ENCODE measurements at regions not wholly inside any gene's neighbourhood (a gene's known extent, or its start where the extent isn't known, plus 50 kb on each side); places are given as distances from the start of the nearest gene placed in this dataset.
A peak's percentile ranks its signal among the peaks of the same experiment; 100 is the strongest.

DNA sequence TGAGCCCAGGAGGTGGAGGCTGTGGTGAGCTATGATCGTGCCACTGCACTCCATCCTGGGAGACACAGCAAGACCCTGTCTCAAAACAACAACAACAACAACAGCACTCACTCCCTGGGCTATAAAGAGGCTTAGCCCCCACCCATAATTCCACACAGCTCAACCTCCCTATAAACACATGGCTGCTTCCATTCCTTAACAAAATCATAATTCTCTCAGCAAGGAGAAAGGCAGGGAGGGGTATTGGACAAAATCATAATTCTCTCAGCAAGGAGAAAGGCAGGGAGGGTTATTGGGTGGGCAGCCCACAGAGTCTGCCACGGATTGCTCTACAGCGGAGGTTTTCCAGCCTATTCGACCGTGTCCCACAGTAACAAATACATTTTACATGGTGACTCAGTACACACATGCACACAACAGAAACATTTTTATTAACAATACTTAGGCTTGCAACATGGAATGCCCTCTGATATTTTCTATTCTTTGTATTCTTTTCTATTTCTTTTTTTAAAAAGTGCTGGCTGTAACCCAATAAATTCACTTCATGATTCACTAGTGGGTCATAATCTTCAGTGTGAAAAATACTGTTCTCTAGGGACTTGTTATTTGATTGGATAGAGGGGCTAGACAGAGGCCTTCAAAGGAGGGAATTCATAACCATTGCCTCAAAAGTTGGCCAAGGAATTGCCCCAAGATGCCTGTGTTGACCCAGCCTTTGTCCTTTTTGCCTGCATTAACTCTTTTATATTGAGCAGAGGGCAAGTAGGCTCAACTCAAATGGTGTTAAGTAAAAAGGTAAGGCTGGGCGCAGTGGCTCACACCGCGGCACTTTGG, 50.6 kb upstream of the ZMYND8 start:
- peak; percentile 13 for DNase-seq

DNA sequence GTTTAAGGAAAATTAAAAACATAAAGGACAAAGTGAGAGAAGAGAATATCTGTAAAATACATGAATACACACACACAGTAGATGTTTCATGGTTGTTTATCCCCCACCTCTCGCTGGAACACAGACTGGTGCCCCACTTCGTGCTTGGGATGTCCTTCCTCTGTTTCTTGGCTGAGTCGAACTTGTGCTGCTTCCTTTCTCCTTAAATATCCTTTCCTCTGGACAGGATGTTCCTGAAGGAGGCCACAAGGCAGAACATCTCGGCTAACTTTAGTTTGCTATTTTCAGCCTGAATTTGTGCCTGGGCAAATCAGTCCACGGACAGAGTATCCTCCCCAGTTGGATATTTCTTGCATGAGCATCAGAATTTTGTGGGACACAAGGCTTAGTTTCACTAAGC, 54.7 kb upstream of the ZMYND8 start:
- DNase-seq: no peak

DNA sequence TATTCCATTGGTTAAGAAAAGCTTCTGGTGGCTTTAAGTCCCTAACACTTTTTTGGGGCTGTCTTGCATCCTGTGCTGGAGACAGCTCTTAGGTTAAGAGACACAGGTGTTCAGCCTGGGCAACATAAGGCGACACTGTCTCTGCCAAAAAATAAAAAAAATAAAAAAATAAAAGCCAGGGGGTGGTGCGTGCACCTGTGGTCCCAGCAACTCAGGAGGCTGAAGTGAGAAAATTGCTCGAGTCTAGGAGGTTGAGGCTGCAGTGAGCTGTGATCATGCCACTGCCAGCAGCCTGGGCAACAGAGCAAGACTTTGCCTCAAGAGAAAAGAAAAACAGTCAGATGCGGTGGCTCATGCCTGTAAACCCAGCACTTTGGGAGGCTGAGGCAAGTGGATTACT, 55.6 kb upstream of the ZMYND8 start:
- no peak for DNase-seq

DNA sequence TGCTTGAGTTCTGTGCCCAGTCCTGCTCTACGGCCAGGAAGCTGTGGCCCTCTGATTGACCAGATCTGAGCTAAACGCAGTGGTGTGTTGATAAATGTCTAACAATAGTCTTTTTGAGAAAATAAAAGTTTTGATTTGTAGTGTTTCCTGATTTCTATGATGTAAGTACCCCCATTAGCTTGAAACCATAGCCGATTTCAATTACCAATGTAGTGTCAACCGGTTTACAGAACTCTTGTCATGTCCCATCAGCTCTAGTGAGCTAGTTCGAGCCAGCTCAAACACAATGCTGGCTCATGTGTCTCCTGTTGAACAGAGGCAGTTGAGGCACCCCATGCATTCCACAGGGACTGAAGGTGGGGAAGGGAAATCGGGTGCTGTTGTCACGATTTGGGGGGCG, 56.7 kb upstream of the ZMYND8 start:
- no peak for DNase-seq

DNA sequence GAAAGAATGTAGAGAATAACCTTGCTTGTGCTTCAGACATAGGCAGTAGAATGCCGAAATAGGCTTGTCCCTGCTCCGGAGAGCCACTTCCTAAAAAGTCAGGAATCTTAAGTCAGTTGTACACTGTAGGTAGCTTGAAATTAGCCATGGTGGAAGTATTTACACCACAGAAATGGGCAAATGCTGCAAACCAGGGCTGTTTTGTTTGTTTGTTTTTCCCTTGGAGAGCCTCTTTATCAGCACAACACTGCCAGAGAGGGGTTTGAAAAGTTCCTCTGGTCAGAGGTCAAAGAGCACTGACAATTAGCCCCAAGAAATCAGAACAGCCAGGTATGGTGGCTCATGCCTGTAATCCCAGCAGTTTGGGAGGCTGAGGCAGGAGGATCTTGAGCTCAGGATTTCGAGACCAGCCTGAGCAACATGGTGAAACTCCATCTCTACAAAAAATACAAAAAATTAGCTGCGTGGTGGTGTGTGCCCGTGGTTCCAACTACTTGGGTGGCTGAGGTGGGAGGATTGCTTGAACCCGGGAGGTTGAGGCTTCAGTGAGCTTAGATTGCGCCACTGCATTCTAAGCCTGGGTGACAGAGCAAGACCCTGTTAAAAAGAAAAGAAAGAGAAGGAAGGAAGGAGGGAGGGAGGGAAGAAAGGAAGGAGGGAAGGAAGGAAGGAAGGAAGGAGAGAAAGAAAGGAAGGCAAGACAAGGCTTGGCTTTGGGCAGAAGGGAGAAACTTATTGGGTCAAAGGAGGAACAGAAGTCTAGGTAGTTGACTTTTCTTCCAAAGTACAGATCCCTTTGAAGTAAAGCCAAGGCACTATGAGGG, 61.0 kb upstream of the ZMYND8 start:
- DNase-seq: no peak

DNA sequence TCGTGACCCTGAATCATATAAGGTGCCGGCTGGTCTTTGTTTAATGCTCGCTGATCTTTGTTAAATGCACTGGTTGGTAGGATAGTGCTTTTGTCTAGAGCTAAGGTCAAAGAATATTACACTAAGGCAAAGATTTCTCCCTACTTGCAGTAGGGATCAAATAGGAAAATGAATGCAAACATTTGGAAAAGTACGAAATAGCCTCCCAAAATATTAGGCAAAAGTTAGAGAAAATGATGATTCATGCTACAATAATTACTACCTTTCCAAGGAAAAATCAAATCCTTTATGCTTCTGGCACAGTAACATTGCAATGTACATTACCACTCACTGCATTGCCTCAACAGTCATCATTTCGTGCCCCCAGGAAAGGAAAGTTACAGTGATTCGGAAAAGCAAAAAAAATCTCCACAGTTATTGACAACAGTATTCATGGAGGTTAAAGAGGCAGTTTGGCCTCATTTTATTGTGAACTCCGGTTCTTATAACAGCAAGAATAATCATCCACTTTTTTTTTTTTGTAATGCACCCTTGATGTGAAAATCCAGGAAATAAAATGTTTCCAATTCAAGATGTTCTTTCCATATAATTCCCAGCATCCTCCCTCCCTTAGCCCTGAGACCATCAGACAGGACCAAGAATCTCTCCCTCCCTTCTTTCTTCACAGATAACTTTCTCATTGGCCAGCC, 61.7 kb upstream of the ZMYND8 start:
- DNase-seq: no peak

DNA sequence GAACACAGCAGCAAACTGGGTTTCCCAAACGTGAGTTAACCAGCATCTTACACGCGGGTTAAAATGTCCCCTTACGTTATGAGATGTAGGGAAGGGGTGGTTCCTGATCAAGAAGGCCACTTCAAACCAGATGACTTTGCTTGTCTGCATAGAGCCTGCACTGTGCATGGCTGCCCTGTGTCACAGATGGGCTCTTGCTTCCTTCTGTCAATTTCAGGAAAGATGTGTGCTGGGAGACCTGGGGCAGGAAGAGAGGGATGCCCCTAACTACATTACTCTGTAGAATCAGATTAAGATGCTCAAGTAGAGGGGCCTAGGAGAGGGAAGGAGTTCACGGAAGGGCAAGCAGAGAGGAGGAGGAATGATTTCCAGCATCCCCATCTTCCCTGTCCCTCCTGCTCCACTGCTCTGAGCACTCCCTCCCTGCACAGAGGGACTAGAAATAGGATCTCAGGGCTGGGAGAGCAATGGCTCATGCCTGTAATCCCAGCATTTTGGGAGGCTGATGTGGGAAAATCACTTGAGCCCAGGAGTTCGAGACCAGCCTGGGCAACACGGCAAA, 63.5 kb upstream of the ZMYND8 start:
- DNase-seq: no peak

DNA sequence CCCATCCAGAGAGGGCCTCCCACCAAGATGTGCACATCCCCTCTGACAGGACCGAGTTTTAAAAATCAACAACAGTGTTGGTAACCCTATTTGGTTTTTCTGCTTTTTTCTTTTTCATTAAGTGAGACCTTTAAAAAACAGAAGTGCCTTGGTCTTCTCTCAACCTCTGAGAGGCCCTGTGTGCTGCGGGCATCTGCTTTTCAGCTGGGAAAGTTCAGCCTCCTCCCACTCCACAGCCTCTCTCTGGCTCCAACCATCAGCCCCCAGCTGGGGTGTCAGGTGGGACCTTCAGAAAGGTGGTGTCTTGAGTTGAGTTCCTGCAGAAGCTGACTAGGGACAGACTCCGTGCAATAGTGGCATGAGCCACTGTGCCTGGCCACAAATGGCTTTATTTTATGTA, 64.6 kb upstream of the ZMYND8 start:
- no peak for DNase-seq

DNA sequence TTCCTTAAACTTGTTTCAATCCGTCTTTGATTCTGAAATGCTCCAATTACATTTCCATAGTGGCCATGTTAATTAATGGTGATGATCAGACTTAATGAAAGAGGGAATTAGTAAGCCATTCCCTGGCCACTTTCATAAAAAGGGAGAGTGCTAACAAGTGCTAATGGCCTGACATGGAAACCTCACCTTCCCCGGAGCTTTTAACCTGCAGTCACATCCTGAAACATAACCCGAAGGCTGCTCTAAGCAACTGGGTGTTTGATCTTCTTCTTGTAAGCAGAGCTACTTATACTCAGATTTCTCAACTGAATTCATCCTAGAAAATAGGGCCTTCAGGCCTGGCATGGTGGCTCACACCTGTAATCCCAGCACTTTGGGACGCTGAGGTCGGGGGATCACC, 67.1 kb upstream of the ZMYND8 start:
- DNase-seq: no peak

DNA sequence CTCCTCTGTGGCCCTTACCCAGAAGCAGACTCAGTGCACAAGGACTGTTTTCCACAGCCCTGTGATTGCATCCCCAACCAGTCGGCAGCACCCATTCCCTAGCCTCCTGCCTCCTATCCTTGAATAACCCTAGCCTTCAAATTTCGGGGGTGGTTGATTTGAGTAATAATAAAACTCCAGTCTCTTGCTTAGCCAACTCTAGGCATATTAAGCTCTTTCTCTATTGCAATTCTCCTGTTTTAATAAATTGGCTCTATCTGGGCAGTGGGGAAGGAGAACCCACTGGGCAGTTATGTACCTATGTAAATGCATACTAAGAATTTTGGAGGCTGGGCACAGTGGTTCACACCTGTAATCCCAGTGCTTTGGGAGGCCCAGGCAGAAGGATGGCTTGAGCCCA, 70.6 kb upstream of the ZMYND8 start:
- DNase-seq: no peak

DNA sequence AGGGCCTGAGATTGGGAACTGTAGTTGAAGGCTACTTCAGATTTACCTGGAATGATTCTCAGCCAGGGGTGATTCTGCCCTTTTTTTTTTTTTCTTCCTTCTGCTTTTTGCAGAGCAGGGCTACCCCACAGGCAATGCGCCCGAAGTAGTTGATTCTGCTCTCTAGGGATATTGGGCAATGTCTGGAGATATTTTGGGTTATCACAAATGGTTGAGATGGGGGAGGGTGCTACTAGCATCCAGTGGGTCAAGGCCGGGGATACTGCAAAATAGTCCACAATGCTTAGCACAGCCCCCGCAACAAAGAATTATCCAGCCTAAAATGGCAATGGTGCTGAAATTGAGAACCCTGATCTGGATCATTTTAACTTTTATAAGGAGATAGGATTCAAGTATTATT, 71.2 kb upstream of the ZMYND8 start:
- no peak for DNase-seq

DNA sequence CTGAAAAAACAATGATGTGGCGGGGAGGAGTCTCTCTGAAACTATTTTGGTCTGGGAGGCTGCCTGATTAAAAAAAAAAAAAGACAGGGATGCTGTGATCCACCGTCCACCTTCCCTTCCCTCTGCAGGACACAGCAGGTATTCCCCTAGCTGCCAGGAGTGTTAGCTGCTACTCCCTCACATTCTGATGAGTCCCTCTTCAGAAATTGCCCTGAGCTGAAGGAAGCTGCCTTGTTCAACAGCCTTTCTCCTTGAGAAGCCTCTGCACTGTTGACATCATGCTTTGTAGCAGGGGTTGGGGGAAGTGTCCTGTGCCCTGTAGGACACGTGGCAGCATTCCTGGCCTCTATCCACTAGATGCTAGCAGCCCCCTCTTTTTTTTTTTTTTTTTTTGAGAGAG, 71.7 kb upstream of the ZMYND8 start:
- DNase-seq: no peak

DNA sequence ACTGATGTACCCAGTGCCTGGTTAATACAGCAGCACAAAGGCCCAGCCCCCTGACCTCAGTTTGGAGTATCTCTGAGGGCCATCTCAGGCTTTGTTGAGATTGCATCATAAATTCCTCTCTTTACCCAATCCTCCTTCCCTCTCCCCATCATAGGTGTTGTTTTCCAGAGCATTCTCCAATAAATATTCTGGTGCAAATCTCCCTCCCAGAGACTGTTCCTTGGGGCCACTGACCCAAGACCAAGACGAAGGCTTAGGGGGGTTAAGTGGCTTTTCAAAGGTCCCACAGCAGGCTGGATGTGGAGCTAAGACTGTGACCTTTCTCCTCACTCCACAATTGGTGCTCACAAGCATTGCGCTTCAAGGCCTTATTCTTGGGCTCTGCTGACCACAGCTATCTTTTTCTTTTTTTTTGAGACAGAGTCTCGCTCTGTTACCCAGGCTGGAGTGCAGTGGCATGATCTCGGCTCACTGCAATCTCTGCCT, 72.4 kb upstream of the ZMYND8 start:
- DNase-seq: no peak

DNA sequence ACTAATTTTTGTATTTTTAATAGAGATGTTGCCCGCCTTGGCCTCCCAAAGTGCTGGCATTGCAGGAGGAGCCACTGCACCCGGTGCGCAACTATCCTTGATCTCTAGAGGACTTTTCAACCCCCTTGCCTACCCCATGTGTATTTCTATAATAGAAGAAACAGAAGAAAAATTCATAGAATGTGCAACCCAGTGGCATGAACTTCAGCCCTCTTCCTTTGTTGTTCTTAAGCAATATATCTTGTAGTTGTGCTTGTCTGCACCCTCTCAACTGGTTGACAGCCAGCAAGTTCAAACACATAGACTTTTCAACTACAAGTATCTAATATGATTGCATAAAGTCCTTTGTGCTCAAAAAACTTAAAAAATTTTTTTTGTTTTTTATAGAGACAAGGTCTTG, 72.3 kb upstream of the NCOA3 start:
- DNase-seq: no peak

DNA sequence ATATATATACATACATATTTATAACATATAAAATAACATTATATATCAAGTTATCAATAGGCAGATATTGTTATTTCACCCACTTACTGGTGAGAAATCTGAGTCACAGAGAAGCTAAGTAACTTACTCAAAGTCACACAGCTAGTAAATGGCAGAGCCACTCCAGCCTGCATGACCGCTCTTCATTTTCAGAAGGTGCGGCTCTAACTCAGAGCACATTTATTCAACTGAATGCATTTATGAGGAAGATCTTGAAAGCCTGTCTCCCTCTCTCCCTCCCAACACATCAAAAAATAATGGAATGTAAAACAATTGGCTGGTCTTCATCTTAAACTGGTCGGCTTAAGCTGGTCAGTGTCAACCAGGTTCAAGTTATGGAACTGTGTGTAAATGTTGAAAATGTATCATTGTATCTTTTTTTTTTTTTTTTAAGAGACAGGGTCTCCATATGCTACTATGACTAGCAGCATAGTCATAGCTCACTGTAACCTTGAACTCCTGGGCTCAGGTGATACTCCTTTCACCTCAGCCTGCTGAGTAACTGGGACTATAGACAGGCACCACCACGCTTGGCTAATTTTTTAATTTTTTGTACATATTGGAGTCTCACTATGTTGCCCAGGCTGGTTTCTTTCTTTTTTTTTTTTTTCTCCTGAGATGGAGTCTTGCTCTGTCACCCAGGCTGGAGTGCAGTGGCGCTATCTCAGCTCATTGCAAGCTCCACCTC, 70.7 kb upstream of the NCOA3 start:
- no peak for DNase-seq

DNA sequence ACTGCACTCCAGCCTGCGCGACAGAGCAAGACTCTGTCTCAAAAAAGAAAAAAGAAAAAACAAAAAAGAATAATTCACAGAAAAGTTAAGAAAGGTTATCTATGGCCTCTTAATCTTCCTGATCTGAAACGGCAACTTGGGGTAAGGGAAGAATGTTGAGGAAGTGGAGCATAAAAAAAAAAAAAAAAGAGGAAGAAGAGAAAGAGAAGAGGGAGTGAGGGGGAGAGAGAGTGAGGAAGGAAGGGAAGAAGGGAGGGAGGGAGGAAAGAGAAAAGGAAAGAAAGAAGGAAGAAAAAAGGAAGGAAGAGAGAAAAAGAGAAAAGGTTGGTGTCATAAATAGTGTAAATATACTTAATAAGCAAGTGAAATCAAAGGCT, 68.9 kb upstream of the NCOA3 start:
- DNase-seq: no peak

DNA sequence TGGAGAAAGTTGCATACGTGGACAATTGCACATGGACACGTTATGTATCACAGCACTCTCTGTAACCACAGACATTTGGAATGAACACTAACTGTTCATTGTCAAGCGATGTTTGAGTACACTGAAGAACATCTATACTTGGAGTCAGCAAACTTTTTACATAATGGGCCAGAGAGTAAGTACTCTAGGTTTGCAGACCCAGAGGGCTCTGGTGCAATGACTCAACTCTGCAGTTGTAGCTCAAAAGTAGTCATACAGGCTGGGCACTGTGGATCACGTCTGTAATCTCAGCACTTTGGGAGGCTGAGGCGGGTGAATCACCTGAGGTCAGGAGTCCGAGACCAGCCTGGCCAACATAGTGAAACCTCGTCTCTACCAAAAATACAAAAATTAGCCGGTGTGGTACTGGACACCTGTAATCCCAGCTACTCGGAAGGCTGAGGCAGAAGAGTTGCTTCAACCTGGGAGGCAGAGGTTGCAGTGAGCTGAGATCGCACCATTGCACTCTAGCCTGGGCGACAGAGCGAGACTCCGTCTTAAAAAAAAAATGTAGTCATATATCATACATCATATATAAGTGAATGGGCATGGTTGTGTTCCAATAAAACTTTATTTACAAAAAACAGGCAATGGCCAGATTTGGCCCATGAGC, 67.4 kb upstream of the NCOA3 start:
- peak; percentile 84 for DNase-seq

DNA sequence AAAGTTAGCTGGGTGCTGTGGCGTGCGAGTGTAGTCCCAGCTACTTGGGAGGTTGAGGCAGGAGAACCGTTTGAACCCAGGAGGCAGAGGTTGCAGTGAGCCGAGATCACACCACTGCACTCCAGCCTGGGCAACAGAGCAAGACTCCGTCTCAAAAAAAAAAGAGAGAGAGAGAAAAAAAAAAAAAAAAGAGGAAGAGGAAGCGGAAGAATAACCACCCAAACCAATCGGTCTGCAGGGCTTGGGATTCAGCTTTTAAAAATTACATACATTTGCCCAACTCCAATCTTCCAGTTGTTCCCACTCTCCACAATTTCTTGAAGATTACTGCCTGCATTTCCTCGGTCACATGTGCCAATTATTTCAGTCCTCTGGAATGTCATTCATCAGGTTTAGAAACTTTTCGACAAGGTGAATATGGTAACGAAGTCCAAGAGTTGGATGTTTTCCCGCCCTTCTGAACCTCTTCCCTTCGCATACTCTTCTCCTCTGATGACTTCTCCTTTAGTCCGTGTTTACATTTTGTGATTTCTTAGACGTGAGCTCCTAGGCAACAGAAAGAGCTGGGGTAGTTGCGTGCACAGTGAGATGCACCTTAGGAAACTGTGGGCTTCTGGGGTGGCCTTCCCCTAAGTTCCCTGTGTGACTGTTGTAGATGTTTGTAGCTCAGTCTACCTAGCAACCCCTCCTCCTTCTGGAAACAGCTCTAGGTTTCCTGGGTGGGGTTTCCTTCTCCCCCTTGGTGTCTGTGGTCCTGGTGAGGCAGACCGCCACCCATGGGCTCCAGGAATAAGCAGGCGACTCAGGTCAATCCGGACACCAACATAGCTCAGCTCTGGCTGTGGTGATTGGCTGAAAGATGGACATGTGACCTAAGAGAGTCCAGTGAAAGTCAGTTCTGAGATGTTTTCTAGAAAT, 63.0 kb upstream of the NCOA3 start:
- DNase-seq: no peak

DNA sequence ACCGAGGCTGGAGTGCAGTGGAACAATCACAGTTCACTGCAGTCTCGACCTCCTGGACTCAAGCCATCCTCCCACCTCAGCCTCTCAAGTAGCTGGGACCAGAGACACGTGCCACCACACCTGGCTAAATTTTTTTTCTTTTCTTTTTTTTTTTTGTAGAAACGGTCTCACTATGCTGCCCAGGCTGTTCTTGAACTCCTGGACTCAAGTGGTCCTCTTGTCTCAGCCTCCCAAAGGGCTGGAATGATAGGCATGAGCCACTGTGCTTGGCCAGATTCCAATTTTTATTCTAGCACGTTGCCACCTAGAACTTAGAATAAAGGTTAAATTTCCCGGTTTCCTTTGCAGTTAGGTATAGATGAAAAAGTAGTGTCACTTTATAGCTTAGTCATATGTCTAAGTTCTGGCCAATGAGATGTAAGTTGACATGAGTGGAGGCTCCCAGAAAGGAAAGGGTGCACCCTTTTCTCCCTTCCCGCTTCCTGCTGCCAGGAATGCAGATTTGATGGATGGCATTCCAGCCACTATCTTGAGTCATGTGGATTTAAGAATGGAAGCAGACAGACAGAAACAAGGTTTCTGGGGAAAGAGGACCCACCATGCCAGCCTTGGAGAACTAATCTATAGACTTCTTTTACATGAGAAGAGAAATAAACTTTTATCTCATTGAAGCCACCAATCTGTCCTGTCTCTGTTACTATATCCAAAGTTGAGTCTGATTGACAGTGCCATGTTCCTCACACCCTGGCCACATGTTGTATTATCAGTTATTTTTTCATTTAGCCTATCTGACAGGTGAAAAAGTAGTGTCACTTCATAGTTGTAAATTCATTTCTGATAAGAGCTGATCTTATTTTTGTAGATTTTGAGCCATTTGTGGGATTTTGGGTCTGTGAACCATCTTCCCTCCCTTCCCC, 60.6 kb upstream of the NCOA3 start:
- peak; percentile 82 for DNase-seq

DNA sequence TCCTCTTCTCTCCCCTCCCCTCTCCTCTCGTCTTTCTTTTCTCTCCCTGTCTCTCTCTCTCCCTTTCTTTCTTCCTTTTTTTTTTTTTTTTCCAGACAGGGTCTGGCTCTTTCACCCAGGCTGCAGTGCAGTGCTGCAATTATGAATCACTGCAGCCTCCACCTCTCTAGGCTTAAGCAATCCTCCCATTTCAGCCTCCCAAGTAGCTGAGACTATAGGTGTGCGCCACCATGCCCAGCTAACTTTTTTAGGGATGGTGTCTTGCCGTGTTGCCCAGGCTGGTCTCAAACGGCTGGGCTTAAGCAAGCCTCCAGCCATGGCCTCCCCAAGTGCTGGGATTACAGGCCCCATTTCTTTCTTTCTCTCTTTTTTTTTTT, 59.9 kb upstream of the NCOA3 start:
- DNase-seq: no peak
